ENCODE measurements at regions not wholly inside any gene's neighbourhood (a gene's known extent, or its start where the extent isn't known, plus 50 kb on each side); places are given as distances from the start of the nearest gene placed in this dataset.

GRCh38 chr12:111012918-111013317, 92.5 kb upstream of the MYL2 start:
- intact Hi-C loops (cut with DNase I): no loop called here
- DNase-seq: no peak
- no peaks in the 10 kb centered on the region for H3K9me3 ChIP-seq (ENCODE audit: control insufficient read depth, low read length)
- no peaks in the 10 kb centered on the region for H3K27me3 ChIP-seq (ENCODE audit: control insufficient read depth, insufficient read depth)
- no peak overlapping the region for H3K27ac ChIP-seq (ENCODE audit: low read length)
- ATAC-seq: no peak
- H3K4me1 ChIP-seq (ENCODE audit: control insufficient read depth, insufficient read depth, low read length): no peaks in the 10 kb centered on the region
- 81% methylated on average over 3 of the region's 3 CpGs for WGBS
- H3K4me3 ChIP-seq (ENCODE audit: low read length): no peak overlapping the region

- no peaks in the 10 kb centered on the region for H3K9me3 ChIP-seq (ENCODE audit: control insufficient read depth, low read length)
- DNase-seq (no peak), ATAC-seq (no peak)
- 90% methylated on average over 15 of the region's 15 CpGs for WGBS
- no peaks in the 10 kb centered on the region for H3K4me1 ChIP-seq (ENCODE audit: control insufficient read depth, insufficient read depth, low read length)
- no peaks in the 10 kb centered on the region for H3K27me3 ChIP-seq (ENCODE audit: control insufficient read depth, insufficient read depth)
- intact Hi-C loops (cut with DNase I): no loop called here
- no peak overlapping the region for H3K4me3 ChIP-seq (ENCODE audit: low read length)
- no peak overlapping the region for H3K27ac ChIP-seq (ENCODE audit: low read length)
These were observed 91.7 kb upstream of the MYL2 start for GRCh38 chr12:111011999-111012600.

- H3K4me3 ChIP-seq (ENCODE audit: low read length): no peak overlapping the region
- ATAC-seq: no peak
- no peak overlapping the region for H3K27ac ChIP-seq (ENCODE audit: low read length)
- 76% methylated on average over 6 of the region's 6 CpGs for whole genome bisulfite sequencing
- H3K4me1 ChIP-seq (ENCODE audit: control insufficient read depth, insufficient read depth, low read length): no peaks in the 10 kb centered on the region
- intact Hi-C loops (cut with DNase I): no loop called here
- no peak for DNase-seq
- H3K9me3 ChIP-seq (ENCODE audit: control insufficient read depth, low read length): no peaks in the 10 kb centered on the region
- H3K27me3 ChIP-seq (ENCODE audit: control insufficient read depth, insufficient read depth): no peaks in the 10 kb centered on the region
These were observed 90.7 kb upstream of the MYL2 start for GRCh38 chr12:111010916-111011657.

GRCh38 chr12:111010061-111010460, 89.7 kb upstream of the MYL2 start:
- DNase-seq (no peak), ATAC-seq (no peak)
- Histone ChIP-seq H3K4me1 (ENCODE audit: control insufficient read depth, insufficient read depth, low read length) (no peaks in the 10 kb centered on the region), H3K9me3 (ENCODE audit: control insufficient read depth, low read length) (no peaks in the 10 kb centered on the region), H3K4me3 (ENCODE audit: low read length) (no peak overlapping the region), H3K27ac (ENCODE audit: low read length) (no peak overlapping the region), H3K27me3 (ENCODE audit: control insufficient read depth, insufficient read depth) (no peaks in the 10 kb centered on the region)
- intact Hi-C loops (cut with DNase I): no loop called here
- 77% methylated on average over 3 of the region's 3 CpGs for WGBS

- H3K9me3 ChIP-seq (ENCODE audit: control insufficient read depth, low read length): no peaks in the 10 kb centered on the region
- no peak overlapping the region for H3K27ac ChIP-seq (ENCODE audit: low read length)
- intact Hi-C loops (cut with DNase I): no loop called here
- 46% methylated on average over 2 of the region's 2 CpGs for WGBS
- DNase-seq: no peak
- H3K4me3 ChIP-seq (ENCODE audit: low read length): no peak overlapping the region
- no peak for ATAC-seq
- no peaks in the 10 kb centered on the region for H3K27me3 ChIP-seq (ENCODE audit: control insufficient read depth, insufficient read depth)
- H3K4me1 ChIP-seq (ENCODE audit: control insufficient read depth, insufficient read depth, low read length): no peaks in the 10 kb centered on the region
These were observed 86.2 kb upstream of the MYL2 start for GRCh38 chr12:111006621-111007020.

- Histone ChIP-seq H3K27me3 (ENCODE audit: control insufficient read depth, insufficient read depth) (no peaks in the 10 kb centered on the region), H3K4me3 (ENCODE audit: low read length) (no peak overlapping the region), H3K27ac (ENCODE audit: low read length) (no peak overlapping the region), H3K9me3 (ENCODE audit: control insufficient read depth, low read length) (peaks cover 6% of the 10 kb centered on the region), H3K4me1 (ENCODE audit: control insufficient read depth, insufficient read depth, low read length) (no peaks in the 10 kb centered on the region)
- no peak for DNase-seq
- ATAC-seq: no peak
- intact Hi-C loops (cut with DNase I): no loop called here
- 75% methylated on average over 2 of the region's 2 CpGs for WGBS
These were observed 78.6 kb upstream of the MYL2 start for GRCh38 chr12:110998971-110999370.

GRCh38 chr12:110998165-110998564, 77.8 kb upstream of the MYL2 start:
- WGBS: 63% methylated on average over 3 of the region's 3 CpGs
- intact Hi-C loops (cut with DNase I): no loop called here

GRCh38 chr12:110996415-110996814, 76.0 kb upstream of the MYL2 start:
- no peak overlapping the region for H3K27ac ChIP-seq (ENCODE audit: low read length)
- intact Hi-C loops (cut with DNase I): no loop called here
- ATAC-seq (no peak), DNase-seq (no peak)
- WGBS: 86% methylated on average over 5 of the region's 5 CpGs
- peaks cover 6% of the 10 kb centered on the region for H3K9me3 ChIP-seq (ENCODE audit: control insufficient read depth, low read length)
- no peaks in the 10 kb centered on the region for H3K27me3 ChIP-seq (ENCODE audit: control insufficient read depth, insufficient read depth)
- no peaks in the 10 kb centered on the region for H3K4me1 ChIP-seq (ENCODE audit: control insufficient read depth, insufficient read depth, low read length)
- H3K4me3 ChIP-seq (ENCODE audit: low read length): no peak overlapping the region

More at GRCh38 chr12:110998165-110998564, 77.8 kb upstream of the MYL2 start:
- no peaks in the 10 kb centered on the region for H3K27me3 ChIP-seq (ENCODE audit: control insufficient read depth, insufficient read depth)
- no peak overlapping the region for H3K27ac ChIP-seq (ENCODE audit: low read length)
- no peaks in the 10 kb centered on the region for H3K4me1 ChIP-seq (ENCODE audit: control insufficient read depth, insufficient read depth, low read length)
- no peak overlapping the region for H3K4me3 ChIP-seq (ENCODE audit: low read length)
- ATAC-seq (no peak), DNase-seq (no peak)
- peaks cover 6% of the 10 kb centered on the region for H3K9me3 ChIP-seq (ENCODE audit: control insufficient read depth, low read length)

GRCh38 chr12:110995615-110996014, 75.2 kb upstream of the MYL2 start:
- Histone ChIP-seq H3K4me1 (ENCODE audit: control insufficient read depth, insufficient read depth, low read length) (no peaks in the 10 kb centered on the region), H3K9me3 (ENCODE audit: control insufficient read depth, low read length) (peaks cover 6% of the 10 kb centered on the region), H3K27me3 (ENCODE audit: control insufficient read depth, insufficient read depth) (no peaks in the 10 kb centered on the region), H3K4me3 (ENCODE audit: low read length) (no peak overlapping the region), H3K27ac (ENCODE audit: low read length) (no peak overlapping the region)
- ATAC-seq (no peak), DNase-seq (no peak)
- intact Hi-C loops (cut with DNase I): no loop called here
- 92% methylated on average over 3 of the region's 3 CpGs for WGBS

- DNase-seq: peak; percentile 20 to 54 (median 51)
- no peak overlapping the region for H3K4me3 ChIP-seq (ENCODE audit: low read length)
- H3K9me3 ChIP-seq (ENCODE audit: control insufficient read depth, low read length): peaks cover 6% of the 10 kb centered on the region
- H3K27me3 ChIP-seq (ENCODE audit: control insufficient read depth, insufficient read depth): no peaks in the 10 kb centered on the region
- 54% methylated on average over 7 of the region's 7 CpGs for WGBS
- peak; percentile 45 to 74 for ATAC-seq
- no peaks in the 10 kb centered on the region for H3K4me1 ChIP-seq (ENCODE audit: control insufficient read depth, insufficient read depth, low read length)
- intact Hi-C loops (cut with DNase I): no loop called here
- peak overlapping the region; percentile 28 for H3K27ac ChIP-seq (ENCODE audit: low read length)
These were observed 74.6 kb upstream of the MYL2 start for GRCh38 chr12:110995016-110995415.

GRCh38 chr12:110993434-110993833, 73.1 kb upstream of the MYL2 start:
- Histone ChIP-seq H3K27me3 (ENCODE audit: control insufficient read depth, insufficient read depth) (no peaks in the 10 kb centered on the region), H3K9me3 (ENCODE audit: control insufficient read depth, low read length) (peaks cover 2% of the 10 kb centered on the region), H3K27ac (ENCODE audit: low read length) (no peak overlapping the region), H3K4me1 (ENCODE audit: control insufficient read depth, insufficient read depth, low read length) (no peaks in the 10 kb centered on the region), H3K4me3 (ENCODE audit: low read length) (no peak overlapping the region)
- intact Hi-C loops (cut with DNase I): no loop called here
- ATAC-seq (no peak), DNase-seq (no peak)
- WGBS: 86% methylated on average over 3 of the region's 3 CpGs
